ENCODE measurements at regions not wholly inside any gene's neighbourhood (a gene's known extent, or its start where the extent isn't known, plus 50 kb on each side); places are given as distances from the start of the nearest gene placed in this dataset.
"Not testable (repeated sequence)": the region's sequence is repeated elsewhere in the genome, so short reads cannot be mapped to it uniquely, and the experiment has no call there.

- no peak for DNase-seq (ENCODE audit: low read depth, low spot score)
- H3K9ac ChIP-seq (ENCODE audit: control insufficient read depth, extremely low read depth, insufficient read depth, low read length), result no peak overlapping the region
- FAIRE-seq, result no peak
- H3K4me2 ChIP-seq (ENCODE audit: control insufficient read depth, extremely low read depth, insufficient read depth, low read depth, low read length), result no peak overlapping the region
- no peak overlapping the region for H3K4me3 ChIP-seq (ENCODE audit: control insufficient read depth in 2 of 3, extremely low read depth in 1 of 3, insufficient read depth in 2 of 3, low read depth in 1 of 3, low read length in 3 of 3)
- TF ChIP-seq CTCF (optimal IDR thresholded peaks at IDR 0.05 in 1 of 3, IDR thresholded peaks at IDR 0.05 in 1 of 3, conservative IDR thresholded peaks at IDR 0.05 in 1 of 3; ENCODE audit: extremely low read depth in 1 of 3, insufficient read depth in 2 of 3, low read length in 3 of 3) (no peak), EZH2 (IDR thresholded peaks at IDR 0.05; ENCODE audit: low read length) (no peak)
- H4K20me1 ChIP-seq (ENCODE audit: control insufficient read depth, extremely low read depth, insufficient read depth, low read length), result no peaks in the 10 kb centered on the region
- H3K4me1 ChIP-seq (ENCODE audit: control insufficient read depth, extremely low read depth, insufficient read depth, low read length), result peaks cover 5% of the 10 kb centered on the region
- no peaks in the 10 kb centered on the region for H3K9me1 ChIP-seq (ENCODE audit: control insufficient read depth, extremely low read depth, insufficient read depth, low read length)
- H3K27me3 ChIP-seq (ENCODE audit: control insufficient read depth, extremely low read depth, insufficient read depth, low read length), result peaks cover 14% of the 10 kb centered on the region
- H3K27ac ChIP-seq (ENCODE audit: control insufficient read depth, insufficient read depth, low read length), result no peak overlapping the region
- dilution Hi-C loops (cut with MboI; ENCODE audit: extremely low pct_ligation_motif_present, low sequenced_read_pairs), result no loop called here
- H3K79me2 ChIP-seq (ENCODE audit: control insufficient read depth, insufficient read depth, low read length), result no peaks in the 10 kb centered on the region
- no peaks in the 10 kb centered on the region for H3K9me3 ChIP-seq (ENCODE audit: control insufficient read depth, low read depth, low read length)
- no peak overlapping the region for H2AFZ ChIP-seq (ENCODE audit: control insufficient read depth, low read length)
- no peaks in the 10 kb centered on the region for H3K36me3 ChIP-seq (ENCODE audit: control insufficient read depth in 2 of 2, extremely low read depth in 1 of 2, insufficient read depth in 2 of 2, low read length in 2 of 2)
These were observed 76.0 kb downstream of the GADD45G start for GRCh38 chr9:89680547-89681467.

- H3K4me2 ChIP-seq (ENCODE audit: control insufficient read depth, extremely low read depth, insufficient read depth, low read depth, low read length); H3K79me2 ChIP-seq (ENCODE audit: control insufficient read depth, insufficient read depth, low read length); FAIRE-seq; H3K27me3 ChIP-seq (ENCODE audit: control insufficient read depth, extremely low read depth, insufficient read depth, low read length); H3K4me3 ChIP-seq (ENCODE audit: control insufficient read depth in 2 of 3, extremely low read depth in 1 of 3, insufficient read depth in 2 of 3, low read depth in 1 of 3, low read length in 3 of 3); H3K9me3 ChIP-seq (ENCODE audit: control insufficient read depth, low read depth, low read length); H4K20me1 ChIP-seq (ENCODE audit: control insufficient read depth, extremely low read depth, insufficient read depth, low read length); DNase-seq (ENCODE audit: low read depth, low spot score); H3K9ac ChIP-seq (ENCODE audit: control insufficient read depth, extremely low read depth, insufficient read depth, low read length); H2AFZ ChIP-seq (ENCODE audit: control insufficient read depth, low read length); dilution Hi-C loops (cut with MboI; ENCODE audit: extremely low pct_ligation_motif_present, low sequenced_read_pairs); H3K9me1 ChIP-seq (ENCODE audit: control insufficient read depth, extremely low read depth, insufficient read depth, low read length); H3K36me3 ChIP-seq (ENCODE audit: control insufficient read depth in 2 of 2, extremely low read depth in 1 of 2, insufficient read depth in 2 of 2, low read length in 2 of 2); H3K27ac ChIP-seq (ENCODE audit: control insufficient read depth, insufficient read depth, low read length): not testable (repeated sequence)
- peaks cover 12% of the 10 kb centered on the region for H3K4me1 ChIP-seq (ENCODE audit: control insufficient read depth, extremely low read depth, insufficient read depth, low read length)
These were observed 76.7 kb downstream of the GADD45G start for GRCh38 chr9:89681468-89681859.

Data from keratinocyte (primary cell).